Stimulated activated memory B cell treated with anti-CD40 and anti-IgM and Interleukin-4, amounts not matched to agents 10 μg/mL and 1 μg/mL and 100 μg/mL, for 72 hours (primary cell): ENCODE measurements at regions not wholly inside any gene's neighbourhood (a gene's known extent, or its start where the extent isn't known, plus 50 kb on each side); places are given as distances from the start of the nearest gene placed in this dataset.

ENCODE experiments used
- ATAC-seq: fragments of 150-1000 bp; cut with Tn5 transposase; 2 replicates; pipeline ENCODE4 v1.10.0; 2021
- H3K27ac Mint-ChIP-seq: one replicate; pipeline ENCODE4 v1.8.0; 2022; ENCODE audit warnings: mild to moderate bottlenecking, mixed read lengths
- H3K27me3 Mint-ChIP-seq: one replicate; pipeline ENCODE4 v1.8.0; 2022; ENCODE audit warnings: mixed read lengths
- H3K36me3 Mint-ChIP-seq: one replicate; pipeline ENCODE4 v1.8.0; 2022; ENCODE audit warnings: mixed read lengths
- H3K4me1 Mint-ChIP-seq: one replicate; pipeline ENCODE4 v1.8.0; 2022; ENCODE audit warnings: mixed read lengths
- H3K4me3 Mint-ChIP-seq: one replicate; pipeline ENCODE4 v1.8.0; 2022; ENCODE audit warnings: mild to moderate bottlenecking, moderate library complexity, mixed read lengths
- H3K9me3 Mint-ChIP-seq: one replicate; pipeline ENCODE4 v1.8.0; 2022; ENCODE audit warnings: mixed read lengths

GRCh38 chr13:30851697-30852096 lies 54.4 kb upstream of the MEDAG start:
- peak; percentile 85 for ATAC-seq
- peaks cover 2% of the 10 kb centered on the region for H3K9me3 Mint-ChIP-seq
- no peaks in the 10 kb centered on the region for H3K36me3 Mint-ChIP-seq
- peaks cover 21% of the 10 kb centered on the region for H3K4me1 Mint-ChIP-seq
- no peak overlapping the region for H3K27ac Mint-ChIP-seq
- H3K27me3 Mint-ChIP-seq: no peaks in the 10 kb centered on the region
- no peak overlapping the region for H3K4me3 Mint-ChIP-seq

DNA sequence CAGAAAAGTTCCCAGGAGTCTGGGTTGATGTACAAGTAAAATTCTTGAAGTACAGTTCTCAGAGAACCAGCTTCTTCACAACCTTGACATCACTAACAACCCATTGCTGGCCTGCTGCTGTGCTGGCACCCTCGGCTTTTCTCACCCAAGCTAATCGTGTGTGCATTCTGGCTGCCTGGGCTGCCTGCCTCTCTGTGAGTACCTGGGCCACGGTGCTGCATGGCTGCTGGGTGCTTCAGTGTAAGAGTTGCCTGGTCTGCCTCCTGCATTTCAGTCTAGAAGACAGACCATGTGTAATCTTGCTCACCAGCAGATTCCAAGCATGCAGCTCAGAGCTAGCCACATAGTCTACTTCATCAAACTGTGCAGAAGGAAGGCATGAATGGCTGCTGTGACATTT lies 50.5 kb upstream of the MEDAG start:
- Mint-ChIP-seq H3K9me3 (peaks cover 4% of the 10 kb centered on the region), H3K27ac (no peak overlapping the region), H3K36me3 (no peaks in the 10 kb centered on the region), H3K4me1 (peaks cover 12% of the 10 kb centered on the region), H3K4me3 (no peak overlapping the region), H3K27me3 (peaks cover 10% of the 10 kb centered on the region)
- no peak for ATAC-seq

DNA sequence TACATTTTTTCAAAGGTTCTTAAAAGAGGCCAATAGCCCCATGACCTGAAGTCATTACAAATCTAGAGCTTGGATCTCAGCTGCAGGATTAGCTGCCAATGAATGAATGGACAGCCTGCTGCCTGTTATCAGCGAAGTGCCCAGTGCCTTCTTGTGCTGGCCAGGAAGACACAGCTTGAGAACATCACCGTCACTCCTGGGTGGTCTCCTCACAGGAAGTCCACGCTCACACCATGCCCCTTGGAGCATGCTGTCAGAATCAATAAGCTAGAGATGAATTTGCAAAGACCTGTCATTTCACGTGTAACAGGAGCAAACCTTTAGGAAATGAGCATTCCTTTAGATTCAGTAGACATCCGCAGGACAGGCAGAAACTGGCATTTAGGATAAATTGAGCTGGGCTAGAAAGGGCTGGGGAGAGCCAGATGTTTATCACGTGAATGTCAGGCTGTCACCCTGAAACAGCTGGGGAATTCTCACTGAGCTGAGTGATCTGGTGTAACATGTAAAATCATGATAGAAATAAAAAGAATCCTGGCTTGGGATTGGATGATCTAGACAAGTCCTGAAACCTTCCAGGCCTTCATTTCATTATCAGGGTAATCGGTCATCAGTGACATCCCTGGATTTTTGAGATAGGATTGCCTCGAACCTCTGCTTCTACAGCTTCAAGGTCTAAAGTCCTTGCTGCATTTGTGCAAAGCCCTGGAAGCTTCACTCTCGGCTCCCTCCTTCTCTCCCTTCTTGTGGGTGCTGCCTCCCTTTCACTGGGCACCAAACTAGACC lies 49.9 kb upstream of the MEDAG start:
- Mint-ChIP-seq H3K27me3 (peaks cover 10% of the 10 kb centered on the region), H3K9me3 (peaks cover 4% of the 10 kb centered on the region), H3K4me1 (peaks cover 12% of the 10 kb centered on the region), H3K27ac (no peak overlapping the region), H3K4me3 (no peak overlapping the region), H3K36me3 (no peaks in the 10 kb centered on the region)
- ATAC-seq: no peak
